ENCODE measurements at regions not wholly inside any gene's neighbourhood (a gene's known extent, or its start where the extent isn't known, plus 50 kb on each side); places are given as distances from the start of the nearest gene placed in this dataset.

DNA sequence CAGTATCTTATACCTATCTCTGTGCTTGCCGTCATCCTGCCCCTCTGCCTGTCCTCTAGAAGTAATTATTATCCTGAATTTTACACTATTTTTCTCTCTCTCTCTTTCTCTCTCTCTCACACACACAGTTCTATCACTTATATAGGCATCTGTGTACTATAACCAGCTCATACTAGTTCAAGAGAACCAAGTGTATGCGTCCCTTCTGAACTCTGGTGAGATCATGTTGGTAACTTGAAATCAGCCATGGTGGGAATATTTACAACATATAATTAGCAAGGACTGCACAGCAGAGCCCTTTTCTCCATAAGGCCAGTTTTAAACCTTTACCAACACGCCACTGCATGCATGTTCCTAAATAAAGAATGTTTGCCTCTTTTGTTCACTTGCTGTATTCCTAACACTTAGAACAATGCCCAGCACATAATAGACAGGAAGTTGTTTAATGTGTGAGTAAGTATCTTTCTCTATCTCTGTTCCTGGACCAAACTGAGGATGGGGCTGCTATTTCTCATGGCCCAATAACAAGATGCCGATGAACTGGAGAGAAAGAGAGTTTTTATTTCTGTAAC, 51.1 kb upstream of the IL21 start:
- H3K27me3 Mint-ChIP-seq (ENCODE audit: low read depth) = peaks cover 10% of the 10 kb centered on the region
- peaks cover 4% of the 10 kb centered on the region for H3K9me3 Mint-ChIP-seq (ENCODE audit: insufficient read depth)
- ATAC-seq = no peak
- H3K4me1 Mint-ChIP-seq (ENCODE audit: low read depth) = peaks cover 28% of the 10 kb centered on the region
- ChIA-PET POLR2A (no interaction called here), CTCF (no interaction called here)
- no peaks in the 10 kb centered on the region for H3K36me3 Mint-ChIP-seq (ENCODE audit: low read depth)
- H3K27ac Mint-ChIP-seq = no peak overlapping the region
- no peak overlapping the region for H3K4me3 Mint-ChIP-seq
- no peak for DNase-seq

DNA sequence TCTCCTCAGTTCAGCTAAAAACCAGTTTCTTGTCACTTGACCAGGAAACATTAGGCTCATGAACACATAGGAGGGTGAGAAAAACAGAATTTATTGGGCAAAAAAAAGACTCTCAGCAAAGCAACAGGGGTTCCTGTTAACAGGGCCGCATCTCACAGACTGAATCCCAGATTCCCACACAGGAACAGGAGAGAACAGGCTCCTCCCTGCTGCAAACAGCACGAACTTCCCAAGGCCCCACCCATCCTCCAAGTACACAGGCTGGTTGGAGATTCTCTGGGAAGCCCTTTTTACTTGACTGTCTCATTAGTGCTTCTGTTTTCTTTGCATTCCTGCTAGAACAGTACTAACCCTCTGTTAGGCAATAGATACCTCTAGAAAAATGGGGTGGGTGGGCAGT, 52.4 kb upstream of the IL21 start:
- Mint-ChIP-seq H3K36me3 (ENCODE audit: low read depth) (no peaks in the 10 kb centered on the region), H3K4me1 (ENCODE audit: low read depth) (peaks cover 22% of the 10 kb centered on the region), H3K9me3 (ENCODE audit: insufficient read depth) (peaks cover 4% of the 10 kb centered on the region), H3K4me3 (no peak overlapping the region), H3K27me3 (ENCODE audit: low read depth) (peaks cover 15% of the 10 kb centered on the region), H3K27ac (no peak overlapping the region)
- CTCF ChIA-PET = interaction anchor here (0.6 kb wide), 1 partner anchor 134 kb away, joined by 3 read pairs; no protein-coding TSS in a partner anchor
- DNase-seq (no peak), ATAC-seq (no peak)
- POLR2A ChIA-PET = no interaction called here

DNA sequence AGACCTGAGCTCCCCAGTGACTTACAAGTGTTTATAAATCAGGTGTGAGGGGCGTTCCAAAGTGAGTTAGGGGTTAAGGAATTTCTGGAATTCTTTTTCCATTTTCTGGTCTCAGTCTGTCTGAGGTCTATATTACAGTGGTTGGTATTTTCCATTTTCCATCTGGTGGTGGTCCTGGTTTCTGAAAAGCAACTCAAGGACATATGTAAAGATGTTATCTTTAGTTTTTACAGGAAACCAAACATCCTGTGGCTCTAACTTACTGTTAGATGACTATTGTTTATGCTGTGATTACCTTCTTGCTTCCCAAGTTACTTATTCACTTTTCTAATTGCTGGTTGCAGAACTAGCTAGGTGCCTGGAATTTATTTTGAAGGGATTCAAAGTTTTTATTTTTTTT, 53.5 kb upstream of the IL21 start:
- Mint-ChIP-seq H3K4me3 (no peak overlapping the region), H3K4me1 (ENCODE audit: low read depth) (peaks cover 15% of the 10 kb centered on the region), H3K27ac (no peak overlapping the region), H3K9me3 (ENCODE audit: insufficient read depth) (peaks cover 4% of the 10 kb centered on the region), H3K36me3 (ENCODE audit: low read depth) (no peaks in the 10 kb centered on the region), H3K27me3 (ENCODE audit: low read depth) (peaks cover 21% of the 10 kb centered on the region)
- ATAC-seq = no peak
- CTCF ChIA-PET = no interaction called here
- POLR2A ChIA-PET = no interaction called here
- no peak for DNase-seq

DNA sequence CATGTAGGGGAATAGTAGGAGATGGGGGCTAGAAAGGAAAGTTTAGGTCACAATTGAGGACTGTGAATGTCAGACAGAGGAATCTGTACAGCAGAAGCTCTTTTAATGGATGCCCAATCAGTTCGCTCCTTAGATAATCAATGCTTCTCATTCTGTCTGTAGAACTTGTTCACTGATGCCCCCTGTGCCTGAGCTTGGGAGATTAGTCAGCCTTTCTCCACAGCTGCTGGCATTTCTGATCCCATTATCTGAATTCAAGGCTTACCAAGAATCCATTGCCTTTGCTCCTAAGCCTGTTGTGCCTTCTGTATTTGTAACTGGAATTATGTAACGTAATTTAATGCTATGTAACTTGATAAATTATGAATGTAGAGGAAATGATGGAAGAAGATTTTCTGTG, 53.2 kb upstream of the BBS12 start:
- ATAC-seq = no peak
- ChIA-PET POLR2A (no interaction called here), CTCF (no interaction called here)
- no peak for DNase-seq
- Mint-ChIP-seq H3K27me3 (ENCODE audit: low read depth) (peaks cover 21% of the 10 kb centered on the region), H3K27ac (no peak overlapping the region), H3K4me1 (ENCODE audit: low read depth) (peaks cover 8% of the 10 kb centered on the region), H3K9me3 (ENCODE audit: insufficient read depth) (peaks cover 28% of the 10 kb centered on the region), H3K36me3 (ENCODE audit: low read depth) (peaks cover 5% of the 10 kb centered on the region), H3K4me3 (no peak overlapping the region)

DNA sequence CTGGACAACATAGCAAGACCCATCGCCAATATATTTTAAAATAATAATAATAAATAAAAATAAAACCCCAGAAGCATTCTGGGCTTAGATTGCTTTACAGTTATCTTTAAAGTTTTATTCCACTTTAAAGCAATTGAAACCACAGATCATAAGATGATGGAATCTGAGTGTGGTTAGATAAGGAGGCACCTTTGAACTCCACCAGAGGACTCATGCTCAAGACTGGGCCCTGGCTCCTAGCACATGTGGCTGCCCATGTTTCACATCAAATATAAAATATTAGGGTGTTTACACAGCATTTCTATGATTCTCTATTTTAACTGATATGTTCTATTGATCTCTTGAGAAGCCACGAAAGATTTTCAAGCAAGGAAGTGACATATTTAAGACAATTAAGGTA, 52.6 kb upstream of the BBS12 start:
- Mint-ChIP-seq H3K9me3 (ENCODE audit: insufficient read depth) (peaks cover 33% of the 10 kb centered on the region), H3K36me3 (ENCODE audit: low read depth) (peaks cover 5% of the 10 kb centered on the region), H3K4me1 (ENCODE audit: low read depth) (peaks cover 2% of the 10 kb centered on the region), H3K4me3 (no peak overlapping the region), H3K27me3 (ENCODE audit: low read depth) (peaks cover 21% of the 10 kb centered on the region), H3K27ac (no peak overlapping the region)
- ATAC-seq (no peak), DNase-seq (no peak)
- POLR2A ChIA-PET = no interaction called here
- CTCF ChIA-PET = no interaction called here

DNA sequence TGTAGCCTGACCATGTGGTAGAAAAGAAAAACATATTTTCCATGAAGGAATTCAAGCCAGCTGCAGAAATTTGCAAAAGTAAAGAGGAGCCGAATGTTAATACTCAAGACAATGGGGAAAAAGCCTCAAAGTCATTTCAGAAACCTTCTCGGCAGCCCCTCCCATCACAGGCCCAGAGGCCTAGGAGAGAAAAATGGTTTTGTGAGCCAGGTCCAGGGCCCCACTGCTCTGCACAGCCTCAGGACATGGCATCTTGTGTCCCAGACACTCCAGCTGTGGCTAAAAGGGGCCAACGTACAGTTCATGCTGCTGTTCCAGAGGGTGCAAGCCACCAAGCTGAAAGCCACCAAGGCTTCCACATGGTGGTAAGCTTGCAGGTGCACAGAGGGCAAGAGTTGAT, 50.9 kb upstream of the BBS12 start:
- no peak for ATAC-seq
- POLR2A ChIA-PET = no interaction called here
- H3K36me3 Mint-ChIP-seq (ENCODE audit: low read depth) = peaks cover 5% of the 10 kb centered on the region

More for the DNA sequence above, 50.9 kb upstream of the BBS12 start:
- H3K4me3 Mint-ChIP-seq = no peak overlapping the region
- CTCF ChIA-PET = no interaction called here
- H3K4me1 Mint-ChIP-seq (ENCODE audit: low read depth) = no peaks in the 10 kb centered on the region
- H3K27ac Mint-ChIP-seq = no peak overlapping the region
- peaks cover 16% of the 10 kb centered on the region for H3K27me3 Mint-ChIP-seq (ENCODE audit: low read depth)
- no peak for DNase-seq
- H3K9me3 Mint-ChIP-seq (ENCODE audit: insufficient read depth) = peaks cover 29% of the 10 kb centered on the region
